ENCODE measurements at regions not wholly inside any gene's neighbourhood (a gene's known extent, or its start where the extent isn't known, plus 50 kb on each side); places are given as distances from the start of the nearest gene placed in this dataset.

DNA sequence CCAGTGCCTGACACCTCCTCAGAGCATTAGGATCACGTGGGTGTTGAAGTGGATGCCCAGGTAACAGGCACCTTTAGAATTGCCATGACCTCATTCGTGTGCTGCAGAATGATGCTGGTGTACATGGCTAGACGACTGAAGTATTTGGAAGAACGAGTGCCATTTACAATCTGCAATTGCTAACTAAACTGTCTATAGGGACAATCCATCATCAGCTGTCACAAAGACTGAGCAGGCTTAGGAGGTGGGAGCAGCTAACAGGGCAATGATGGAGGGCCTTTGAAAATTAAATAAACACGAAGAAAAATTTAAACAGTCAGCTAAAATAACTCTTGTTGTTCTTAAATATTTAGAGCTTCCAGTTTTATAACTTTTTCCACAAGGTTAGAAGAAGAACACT is 375.8 kb downstream of the GADD45G start:
- TF ChIP-seq, protein P1, sequence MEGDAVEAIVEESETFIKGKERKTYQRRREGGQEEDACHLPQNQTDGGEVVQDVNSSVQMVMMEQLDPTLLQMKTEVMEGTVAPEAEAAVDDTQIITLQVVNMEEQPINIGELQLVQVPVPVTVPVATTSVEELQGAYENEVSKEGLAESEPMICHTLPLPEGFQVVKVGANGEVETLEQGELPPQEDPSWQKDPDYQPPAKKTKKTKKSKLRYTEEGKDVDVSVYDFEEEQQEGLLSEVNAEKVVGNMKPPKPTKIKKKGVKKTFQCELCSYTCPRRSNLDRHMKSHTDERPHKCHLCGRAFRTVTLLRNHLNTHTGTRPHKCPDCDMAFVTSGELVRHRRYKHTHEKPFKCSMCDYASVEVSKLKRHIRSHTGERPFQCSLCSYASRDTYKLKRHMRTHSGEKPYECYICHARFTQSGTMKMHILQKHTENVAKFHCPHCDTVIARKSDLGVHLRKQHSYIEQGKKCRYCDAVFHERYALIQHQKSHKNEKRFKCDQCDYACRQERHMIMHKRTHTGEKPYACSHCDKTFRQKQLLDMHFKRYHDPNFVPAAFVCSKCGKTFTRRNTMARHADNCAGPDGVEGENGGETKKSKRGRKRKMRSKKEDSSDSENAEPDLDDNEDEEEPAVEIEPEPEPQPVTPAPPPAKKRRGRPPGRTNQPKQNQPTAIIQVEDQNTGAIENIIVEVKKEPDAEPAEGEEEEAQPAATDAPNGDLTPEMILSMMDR (IDR thresholded peaks at IDR 0.05) = no peak
- TF ChIP-seq POLR2AphosphoS5 (IDR thresholded peaks at IDR 0.05) = no peak
